GM21619 (cell line): ENCODE measurements at regions not wholly inside any gene's neighbourhood (a gene's known extent, or its start where the extent isn't known, plus 50 kb on each side); places are given as distances from the start of the nearest gene placed in this dataset.
A peak's percentile ranks its signal among the peaks of the same experiment; 100 is the strongest.
"Not testable (repeated sequence)": the region's sequence is repeated elsewhere in the genome, so short reads cannot be mapped to it uniquely, and the experiment has no call there.

ENCODE experiments used
- ATAC-seq: cut with Tn5 transposase; IDR thresholded peaks from one replicate; pipeline ENCODE4 v1.9.1; 2021; ENCODE audit not compliant: unreplicated experiment

DNA sequence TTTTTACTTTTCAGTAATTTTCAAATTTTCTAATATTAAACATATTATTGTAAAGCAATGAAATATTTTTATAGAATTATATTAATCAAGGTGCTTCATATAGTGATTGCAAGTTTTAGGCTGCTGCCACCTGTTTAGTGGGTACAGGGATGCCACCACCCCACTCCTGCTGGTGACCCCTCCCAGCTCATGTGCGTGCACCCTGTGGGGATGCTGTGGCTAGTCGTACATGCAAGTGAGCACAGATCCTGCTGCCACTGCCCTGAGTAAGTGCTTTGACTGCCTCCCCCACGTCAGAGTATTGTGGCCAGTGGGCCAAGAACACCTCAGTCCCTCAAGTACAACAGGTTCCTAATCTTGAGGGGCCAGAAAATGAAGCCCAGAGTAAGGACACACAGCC is 320.1 kb upstream of the DDI1 start:
- ATAC-seq: no peak

DNA sequence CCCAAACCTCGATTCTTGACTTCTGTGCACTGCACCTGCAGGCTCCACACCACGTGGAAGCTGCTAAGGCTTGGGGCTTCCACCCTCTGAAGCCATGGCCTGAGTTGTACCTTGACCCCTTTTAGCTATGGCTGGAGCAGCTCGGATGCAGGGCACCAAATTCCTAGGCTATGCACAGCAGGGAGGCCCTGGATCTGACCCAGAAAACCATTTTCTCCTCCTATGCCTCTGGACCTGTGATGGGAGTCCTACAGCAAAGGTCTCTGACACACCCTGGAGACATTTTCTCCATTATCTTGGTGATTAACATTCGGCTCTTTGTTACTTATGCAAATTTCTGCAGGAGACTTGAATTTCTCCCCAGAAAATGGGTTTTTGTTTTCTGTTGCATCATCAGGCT is 309.2 kb upstream of the DDI1 start:
- ATAC-seq: no peak

DNA sequence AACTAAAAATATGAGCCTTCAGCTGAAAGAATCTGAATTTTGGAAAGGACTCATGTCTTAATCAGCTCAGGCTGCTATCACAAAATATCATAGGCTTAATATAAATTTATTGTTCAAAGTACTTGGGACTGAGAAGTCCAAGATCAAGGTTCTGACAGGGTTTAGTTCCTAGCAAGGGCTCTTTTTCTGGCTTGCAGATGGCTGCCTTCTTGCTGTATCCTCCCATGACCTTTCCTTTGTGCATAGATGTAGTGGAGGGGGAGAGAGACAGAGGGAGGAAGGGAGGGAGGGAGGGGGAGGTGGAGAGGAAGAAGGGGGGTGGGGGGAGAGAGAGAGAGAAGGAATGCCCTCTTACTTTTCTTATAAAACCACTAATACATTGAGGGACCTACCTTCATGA is 306.8 kb upstream of the DDI1 start:
- ATAC-seq: no peak

DNA sequence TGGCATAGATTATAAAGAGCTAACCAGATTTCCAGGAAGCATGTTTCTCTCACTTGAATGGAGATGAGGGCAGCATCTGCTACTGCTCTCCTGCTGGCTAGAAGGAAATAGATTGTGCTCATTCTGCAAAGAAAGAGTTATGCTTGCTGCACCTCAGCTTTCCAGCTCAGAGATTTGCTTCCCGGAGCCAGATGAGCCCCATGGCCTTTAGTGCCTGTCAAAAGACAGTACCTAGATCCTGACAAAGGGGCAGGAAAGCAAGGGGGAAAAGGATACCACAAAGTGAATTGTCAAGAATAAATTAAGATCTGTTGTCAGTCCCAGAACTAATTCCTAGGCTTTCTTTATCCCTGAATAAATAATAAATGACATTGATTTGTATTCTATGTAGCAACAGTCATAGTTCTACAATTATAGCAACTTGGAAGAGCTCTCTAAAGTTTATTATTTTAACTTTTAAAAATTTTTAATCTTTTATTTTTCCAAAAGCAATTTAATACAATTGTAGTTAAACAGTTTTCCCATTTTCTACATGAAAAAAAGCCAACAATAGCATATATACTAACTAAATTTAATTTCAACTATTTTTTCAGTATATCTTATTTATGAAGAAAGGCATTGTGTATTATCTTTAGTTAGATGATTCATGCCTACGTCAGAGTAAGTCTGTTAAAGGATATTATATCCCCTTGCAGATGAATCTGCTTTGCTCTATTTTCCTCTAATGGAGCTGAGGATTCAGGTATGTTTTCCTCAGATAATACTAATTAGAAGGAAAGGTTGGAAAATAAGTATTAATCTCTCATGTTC is 306.1 kb upstream of the DDI1 start:
- no peak for ATAC-seq

DNA sequence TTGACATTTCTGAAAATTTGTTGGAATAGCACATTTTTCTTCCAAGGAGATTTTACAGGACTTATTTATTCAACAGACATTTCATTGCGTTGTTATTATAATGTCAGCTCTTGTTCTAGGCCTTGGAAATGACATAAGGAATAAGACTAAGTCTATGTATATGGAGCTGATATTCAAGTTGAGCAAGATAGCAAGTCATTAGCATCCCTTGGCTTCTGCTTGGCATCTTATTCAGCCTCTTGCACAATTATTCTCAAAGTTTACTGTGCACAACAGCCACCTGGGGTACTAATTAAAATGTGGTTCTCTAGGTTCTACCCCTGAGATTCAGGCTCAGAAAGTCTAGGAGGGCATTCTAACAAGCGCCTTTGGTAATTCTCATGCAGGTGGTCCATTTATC is 304.8 kb upstream of the DDI1 start:
- ATAC-seq: no peak

DNA sequence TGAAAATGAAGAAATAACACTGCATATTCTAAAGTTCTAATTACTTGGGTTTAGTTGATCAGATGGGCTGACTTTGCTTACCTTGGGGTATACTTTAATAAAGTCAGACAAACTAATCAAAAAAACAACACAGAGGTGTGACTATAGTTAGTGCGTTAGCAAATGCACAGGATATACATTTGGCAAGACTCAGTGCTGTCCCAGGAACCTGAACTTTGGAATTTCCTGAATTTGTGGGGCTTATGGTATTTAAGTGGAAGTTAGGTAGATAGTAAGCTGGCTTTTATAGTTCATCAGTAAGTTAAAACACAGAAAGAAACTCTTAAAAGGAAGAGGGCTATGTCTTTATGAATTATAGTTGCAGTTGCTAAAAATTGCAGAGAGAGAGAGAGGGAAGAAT is 302.6 kb upstream of the DDI1 start:
- ATAC-seq: no peak

DNA sequence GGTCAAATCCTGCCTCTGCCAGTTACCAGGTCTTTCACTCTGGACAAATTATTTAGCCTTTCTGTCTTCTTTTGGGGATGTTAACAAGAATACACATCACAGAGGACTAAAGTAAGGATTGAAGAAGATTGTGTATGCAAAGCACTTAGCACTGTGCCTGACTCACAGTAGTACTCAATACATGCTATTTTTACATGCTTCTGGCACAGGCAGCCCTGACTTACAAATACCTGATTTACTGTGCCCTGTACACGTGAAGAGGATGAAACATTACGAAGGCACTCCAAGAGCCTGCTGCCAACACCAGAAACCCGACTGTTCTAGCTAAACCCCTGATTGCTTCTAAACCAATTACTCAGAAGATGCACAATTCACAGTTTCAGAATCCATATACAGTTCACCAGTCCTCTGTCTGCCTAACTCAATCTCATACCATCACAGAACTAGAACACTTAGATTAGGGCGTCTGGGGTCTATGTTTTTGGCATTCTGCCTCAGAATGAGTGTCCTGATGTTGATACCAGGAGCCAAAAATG is 300.9 kb upstream of the DDI1 start:
- no peak for ATAC-seq

DNA sequence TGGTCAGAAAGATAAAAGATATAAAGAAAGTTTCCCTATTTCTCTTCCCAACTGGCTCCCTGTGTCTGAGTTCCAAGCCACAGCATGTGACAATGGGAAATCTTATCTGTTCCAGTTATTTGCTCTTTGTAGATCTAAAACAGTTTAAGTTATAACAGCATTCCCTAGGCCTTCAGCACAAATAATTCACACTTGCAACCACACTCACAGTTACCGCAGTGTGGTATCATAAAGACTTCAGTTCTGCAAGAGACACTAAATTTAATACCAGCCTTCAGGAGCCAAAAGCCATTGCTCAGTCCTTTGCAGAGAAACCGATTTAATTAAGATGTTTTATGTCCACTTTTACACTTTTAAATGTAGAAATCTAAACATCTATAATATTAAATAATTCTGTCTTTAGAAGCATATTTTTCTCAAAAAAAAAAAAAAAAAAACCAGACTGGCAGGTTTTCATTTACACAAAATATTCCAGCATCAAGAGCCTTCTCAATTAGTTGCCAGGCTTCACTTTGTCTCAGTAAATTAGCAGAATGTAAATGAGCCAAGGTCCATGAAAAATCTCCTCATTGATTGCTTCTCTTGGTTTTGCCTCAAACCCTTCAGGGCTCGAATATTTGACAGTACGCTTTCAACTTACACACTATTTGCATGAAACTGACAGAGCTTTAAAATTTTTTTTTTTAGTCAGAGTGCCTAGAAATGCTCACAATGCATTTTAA is 300.0 kb upstream of the DDI1 start:
- no peak for ATAC-seq

DNA sequence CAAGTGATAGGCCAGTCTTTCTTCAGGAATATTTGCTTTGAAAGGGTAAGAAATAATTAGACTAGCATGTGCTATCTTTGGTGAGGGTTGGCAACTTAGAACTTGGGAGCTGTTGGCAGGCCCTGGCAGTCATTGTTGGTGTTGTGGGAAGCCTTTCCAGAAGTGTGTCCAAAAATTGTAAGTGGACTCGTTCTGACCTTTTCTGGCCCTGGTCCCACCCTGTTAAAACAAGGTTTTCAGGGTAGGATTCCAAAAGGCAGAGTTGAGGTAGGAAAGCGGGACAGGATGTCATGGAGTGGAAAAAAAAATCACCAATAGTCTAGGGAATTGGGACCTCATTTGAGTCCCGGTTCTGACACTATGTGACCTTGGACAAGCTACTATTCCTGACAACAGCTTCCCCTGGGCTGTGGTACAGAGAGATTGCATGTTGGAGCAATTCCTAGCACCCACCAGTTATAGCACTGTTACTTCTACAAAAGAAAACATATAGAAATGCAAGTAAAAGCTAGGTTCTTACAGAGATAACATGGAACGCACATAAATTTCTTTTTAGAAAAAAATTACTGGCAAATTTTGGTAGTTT is 299.3 kb upstream of the DDI1 start:
- ATAC-seq: no peak

DNA sequence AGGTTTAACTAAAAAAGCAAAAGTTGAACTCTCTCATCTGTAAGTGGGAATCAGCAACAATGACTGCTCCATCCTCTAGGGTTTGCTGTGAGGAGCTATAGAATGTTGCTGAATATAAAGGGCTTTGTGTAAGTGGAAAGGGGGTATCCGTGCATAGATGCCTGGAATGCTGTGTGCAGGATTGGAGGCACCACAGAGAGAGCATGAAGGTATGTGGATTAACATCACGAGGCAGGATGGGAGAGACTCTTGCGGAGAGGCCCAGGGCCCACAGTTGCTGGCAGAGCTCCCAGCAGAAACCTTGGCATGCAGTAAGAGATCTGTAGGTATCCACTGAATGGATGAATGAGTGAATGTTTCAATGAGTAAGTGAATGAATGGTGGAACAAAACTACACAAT is 298.7 kb upstream of the DDI1 start:
- ATAC-seq: no peak

DNA sequence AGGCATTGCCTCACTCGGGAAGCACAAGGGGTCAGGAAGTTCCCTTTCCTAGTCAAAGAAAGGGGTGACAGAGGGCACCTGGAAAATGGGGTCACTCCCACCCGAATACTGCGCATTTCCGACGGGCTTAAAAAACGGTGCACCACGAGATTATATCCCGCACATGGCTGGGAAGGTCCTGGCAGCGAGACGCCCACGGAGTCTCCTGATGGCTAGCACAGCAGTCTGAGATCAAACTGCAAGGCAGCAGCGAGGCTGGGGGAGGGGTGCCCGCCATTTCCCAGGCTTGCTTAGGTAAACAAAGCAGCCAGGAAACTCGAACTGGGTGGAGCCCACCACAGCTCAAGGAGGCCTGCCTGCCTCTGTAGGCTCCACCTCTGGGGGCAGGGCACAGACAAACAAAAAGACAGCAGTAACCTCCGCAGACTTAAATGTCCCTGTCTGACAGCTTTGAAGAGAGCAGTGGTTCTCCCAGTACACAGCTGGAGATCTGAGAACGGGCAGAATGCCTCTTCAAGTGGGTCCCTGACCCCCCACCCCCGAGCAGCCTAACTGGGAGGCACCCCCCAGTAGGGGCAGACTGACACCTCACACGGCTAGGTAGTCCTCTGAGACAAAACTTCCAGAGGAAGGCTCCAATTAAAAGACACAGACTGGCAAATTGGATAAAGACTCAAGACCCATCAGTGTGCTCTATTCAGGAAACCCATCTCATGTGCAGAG is 297.2 kb upstream of the DDI1 start:
- ATAC-seq: not testable (repeated sequence)

DNA sequence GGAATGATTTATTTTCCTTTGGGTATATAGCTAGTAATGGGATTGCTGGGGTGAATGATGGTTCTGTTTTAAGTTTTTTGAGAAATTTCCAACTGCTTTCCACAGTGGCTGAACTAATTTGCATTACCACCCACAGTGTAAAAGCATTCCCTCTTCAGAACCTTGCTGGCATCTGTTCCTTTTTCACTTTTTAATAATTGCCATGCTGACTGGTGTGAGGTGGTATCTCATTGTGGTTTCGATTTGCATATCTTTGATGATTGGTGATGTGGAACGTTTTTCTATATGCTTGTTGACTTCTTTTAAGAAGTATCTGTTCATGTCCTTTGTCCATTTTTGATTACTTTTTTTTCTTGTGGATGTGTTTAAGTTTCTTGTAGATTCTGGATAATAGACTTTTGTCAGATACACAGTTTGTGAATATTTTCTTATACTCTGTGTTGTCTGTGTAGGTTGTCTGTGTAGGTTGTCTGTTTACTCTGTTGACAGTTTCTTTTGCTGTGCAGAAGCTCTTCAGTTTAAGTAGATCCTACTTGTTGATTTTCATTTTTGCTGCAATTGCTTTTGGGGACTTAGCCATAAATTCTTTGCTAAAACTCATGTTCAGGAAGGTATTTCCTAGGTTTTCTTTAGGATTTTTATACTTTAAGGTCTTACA is 291.8 kb upstream of the DDI1 start:
- ATAC-seq: peak; percentile 45

DNA sequence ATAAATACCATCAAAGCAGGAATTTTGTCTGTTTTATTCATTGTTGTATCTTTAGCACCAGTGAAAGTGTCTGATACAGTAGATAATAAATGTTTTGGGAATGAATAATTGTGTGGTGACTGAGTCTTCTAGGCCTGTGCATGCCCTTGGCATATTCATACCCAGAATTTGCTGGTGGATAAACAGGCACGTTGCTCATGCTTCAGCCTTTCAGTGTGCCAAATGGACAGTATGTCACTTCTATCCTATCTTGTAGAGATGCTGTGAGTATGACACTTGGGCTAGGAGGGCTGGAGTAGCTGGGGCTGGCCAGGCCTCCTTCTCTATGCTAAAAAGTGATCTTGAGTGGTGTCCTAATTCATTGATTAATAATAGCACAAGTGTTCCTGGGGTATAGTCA is 287.3 kb upstream of the DDI1 start:
- ATAC-seq: no peak

DNA sequence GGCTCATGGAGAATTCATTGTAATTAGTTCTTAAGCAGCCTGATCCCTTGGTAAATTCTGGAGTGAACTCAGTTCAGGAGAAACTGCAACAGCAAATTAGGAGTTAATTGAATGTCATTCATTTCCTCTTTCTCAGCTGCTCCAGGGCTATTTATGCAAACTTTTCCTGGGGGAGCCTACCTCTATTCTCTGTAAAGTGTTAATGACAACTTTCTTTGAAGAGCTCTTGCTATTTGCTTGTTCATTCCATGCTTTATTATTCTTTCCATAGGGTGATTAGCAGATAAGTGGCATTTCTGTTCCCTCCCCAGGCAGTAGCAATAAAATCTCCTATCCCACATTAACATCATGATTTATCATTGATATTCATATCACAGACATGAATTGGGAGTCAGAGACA is 267.6 kb upstream of the DDI1 start:
- no peak for ATAC-seq

DNA sequence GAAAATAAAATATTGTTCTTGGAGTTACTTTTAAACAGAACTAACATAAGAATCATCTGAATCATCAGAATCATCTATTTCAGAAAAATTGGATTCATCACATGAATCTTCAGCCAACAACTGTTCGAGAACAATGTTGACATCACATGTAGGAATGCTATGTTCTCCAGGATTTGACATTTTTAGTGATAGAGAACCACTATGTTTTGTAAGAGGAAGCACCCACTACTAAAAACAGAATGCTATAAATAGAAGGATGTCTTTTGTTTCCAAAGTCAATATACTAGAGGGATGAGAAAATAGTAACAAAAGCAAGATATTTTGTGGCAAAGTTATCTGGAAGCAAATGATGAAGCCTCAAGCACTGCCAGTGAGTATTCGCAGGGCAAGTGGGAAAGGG is 263.4 kb upstream of the DDI1 start:
- ATAC-seq: no peak

DNA sequence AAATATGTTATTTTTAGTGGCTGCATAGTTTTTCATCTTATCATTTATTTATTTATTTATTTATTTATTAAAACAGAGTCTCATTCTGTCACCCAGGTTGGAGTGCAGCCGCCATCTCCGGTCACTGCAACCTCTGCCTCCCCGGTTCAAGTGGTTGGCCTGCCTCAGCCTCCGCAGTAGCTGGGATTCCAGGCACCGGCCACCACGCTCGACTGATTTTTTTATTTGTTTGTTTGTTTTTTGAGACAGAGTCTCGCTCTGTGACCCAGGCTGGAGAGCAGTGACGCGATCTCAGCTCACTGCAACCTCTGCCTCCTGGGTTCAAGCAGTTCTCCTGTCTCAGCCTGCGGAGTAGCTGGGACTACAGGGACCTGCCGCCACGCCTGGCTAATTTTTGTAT is 262.9 kb upstream of the DDI1 start:
- no peak for ATAC-seq

DNA sequence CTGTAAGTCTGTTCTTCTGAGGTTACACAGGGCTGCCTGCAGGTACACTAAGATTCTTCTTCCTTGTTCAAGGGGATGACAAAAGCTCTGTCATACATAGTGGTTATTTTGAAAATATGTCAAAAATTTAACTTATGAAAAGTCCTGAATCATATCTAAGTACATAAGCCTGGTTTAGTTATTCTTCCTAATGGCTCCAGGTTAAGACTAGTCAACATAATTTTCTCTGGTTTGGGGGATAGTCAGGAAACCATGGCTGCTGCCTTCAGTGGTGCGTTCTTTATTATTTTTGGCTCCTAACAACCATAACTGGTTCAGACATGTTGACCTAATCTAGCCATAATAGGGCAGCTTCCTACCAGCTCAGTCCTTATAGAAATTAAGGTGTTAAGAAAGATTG is 257.4 kb upstream of the DDI1 start:
- ATAC-seq: no peak

DNA sequence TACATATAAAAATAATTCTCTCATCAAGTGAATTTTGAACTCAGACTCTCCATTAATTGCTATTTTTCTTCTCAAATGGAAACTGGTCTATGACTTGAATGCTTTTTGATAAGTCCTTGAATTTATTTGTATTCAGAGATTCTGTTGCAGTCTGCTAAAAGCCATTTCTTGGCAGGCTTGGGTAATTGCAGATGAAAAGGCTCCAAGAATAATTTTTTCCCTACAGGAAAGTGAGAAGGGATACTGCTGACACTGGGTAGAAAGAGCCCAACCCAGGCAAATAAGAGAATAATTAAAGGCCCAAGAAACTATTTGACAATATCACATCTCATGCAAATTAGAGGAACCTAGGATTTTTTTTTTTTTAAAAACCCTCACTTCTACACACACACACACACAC is 246.5 kb upstream of the DDI1 start:
- ATAC-seq: no peak

DNA sequence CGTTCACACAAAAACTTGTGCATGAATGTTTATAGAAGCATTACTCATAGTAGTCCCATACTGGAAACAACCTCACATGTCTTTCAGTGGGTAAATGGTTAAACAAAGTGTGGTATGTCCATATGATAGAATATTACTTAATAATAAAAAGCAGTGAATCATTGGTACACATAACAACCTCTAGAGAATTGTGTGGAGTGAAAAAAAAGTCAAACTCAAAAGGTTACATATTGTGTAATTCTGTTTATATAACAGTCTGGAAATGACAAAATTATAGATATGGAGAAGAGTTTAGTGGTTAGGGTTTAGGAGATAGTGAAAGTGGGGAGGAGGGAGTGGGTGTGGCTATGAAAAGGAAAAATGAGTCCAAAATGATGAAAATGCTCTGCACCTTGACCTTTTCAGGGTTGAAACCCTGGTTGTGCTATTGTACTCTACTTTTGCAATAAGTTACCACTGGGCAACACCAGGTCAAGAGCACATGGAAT is 243.4 kb upstream of the DDI1 start:
- no peak for ATAC-seq

DNA sequence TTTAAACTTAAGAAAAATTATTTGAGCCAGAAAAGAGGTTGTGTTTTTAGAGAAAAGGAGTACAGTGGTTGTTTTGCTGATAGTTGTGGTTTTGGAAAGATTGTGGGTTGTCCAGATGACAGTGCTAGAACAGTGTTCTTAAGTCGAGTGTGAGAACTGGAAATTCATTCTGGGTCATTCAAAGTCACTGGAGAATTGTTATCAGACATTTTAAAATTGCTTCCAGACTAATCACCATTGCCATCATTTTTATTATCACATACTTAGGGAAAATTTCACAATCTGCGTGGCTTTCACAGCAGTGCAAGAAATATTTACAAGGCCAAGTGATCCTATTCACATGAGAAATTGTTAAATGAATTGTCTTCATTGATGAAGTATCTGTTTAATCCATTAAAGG is 242.2 kb upstream of the DDI1 start:
- no peak for ATAC-seq

DNA sequence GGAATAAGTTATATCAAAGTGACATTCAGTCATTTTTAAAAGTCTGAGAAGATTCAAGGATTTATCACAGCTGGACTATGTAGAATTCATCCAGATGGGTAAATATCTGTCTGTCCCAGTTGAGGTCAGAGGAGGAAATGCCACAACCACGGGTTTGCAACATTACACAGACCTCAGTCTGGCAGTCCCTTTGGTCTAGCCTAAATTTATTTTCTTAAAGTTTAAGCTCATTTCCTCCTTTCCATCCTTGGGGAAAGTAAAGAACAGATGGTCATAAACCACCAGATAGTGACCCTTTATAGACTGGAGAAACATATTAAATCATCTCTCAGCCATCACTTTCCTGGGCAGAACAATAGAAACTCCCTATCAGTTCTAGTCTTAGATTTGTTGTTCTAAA is 238.4 kb upstream of the DDI1 start:
- no peak for ATAC-seq
